ENCODE measurements at regions not wholly inside any gene's neighbourhood (a gene's known extent, or its start where the extent isn't known, plus 50 kb on each side); places are given as distances from the start of the nearest gene placed in this dataset.
"Not testable (repeated sequence)": the region's sequence is repeated elsewhere in the genome, so short reads cannot be mapped to it uniquely, and the experiment has no call there.

DNA sequence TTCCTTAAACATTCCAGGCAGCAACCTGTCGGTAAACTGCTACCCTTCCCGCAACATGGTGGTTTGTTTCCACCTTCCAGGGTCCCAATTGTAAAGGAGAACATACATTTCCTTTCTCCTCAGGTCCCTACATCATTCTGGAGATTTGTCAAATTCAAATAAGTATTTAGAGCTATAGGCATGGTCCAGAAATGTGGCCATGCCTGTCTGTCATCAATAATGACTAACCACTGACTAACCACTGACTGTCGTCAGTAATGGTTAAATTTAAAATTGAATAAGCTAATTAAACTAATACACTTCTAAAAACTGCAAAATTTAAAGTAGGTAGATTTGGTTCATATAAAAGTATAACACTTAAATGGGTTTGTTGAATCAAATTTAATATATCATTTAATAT is 984.0 kb upstream of the SLC39A10 start:
- no peaks in the 10 kb centered on the region for H3K27me3 ChIP-seq (ENCODE audit: insufficient read depth, low read depth, severe bottlenecking)
- no peak overlapping the region for H3K27ac ChIP-seq
- H3K4me3 ChIP-seq (ENCODE audit: low read depth, low read length): no peak overlapping the region
- H3K9me3 ChIP-seq (ENCODE audit: severe bottlenecking): no peaks in the 10 kb centered on the region
- DNase-seq: no peak
- H3K36me3 ChIP-seq: no peaks in the 10 kb centered on the region
- no peak for TF ChIP-seq CTCF (IDR thresholded peaks at IDR 0.05; ENCODE audit: low read depth, low read length)

- no peaks in the 10 kb centered on the region for H3K36me3 ChIP-seq
- DNase-seq: no peak
- H3K27ac ChIP-seq: no peak overlapping the region
- H3K4me3 ChIP-seq (ENCODE audit: low read depth, low read length): no peak overlapping the region
- H3K27me3 ChIP-seq (ENCODE audit: insufficient read depth, low read depth, severe bottlenecking): no peaks in the 10 kb centered on the region
- no peak for TF ChIP-seq CTCF (IDR thresholded peaks at IDR 0.05; ENCODE audit: low read depth, low read length)
- H3K9me3 ChIP-seq (ENCODE audit: severe bottlenecking): no peaks in the 10 kb centered on the region
These were observed 995.6 kb upstream of the SLC39A10 start for GRCh38 chr2:194661431-194661830.

GRCh38 chr2:194639057-194639456 is 1018.0 kb upstream of the SLC39A10 start:
- H3K9me3 ChIP-seq (ENCODE audit: severe bottlenecking); H3K27ac ChIP-seq; DNase-seq; H3K36me3 ChIP-seq; H3K4me3 ChIP-seq (ENCODE audit: low read depth, low read length); H3K27me3 ChIP-seq (ENCODE audit: insufficient read depth, low read depth, severe bottlenecking): not testable (repeated sequence)

DNA sequence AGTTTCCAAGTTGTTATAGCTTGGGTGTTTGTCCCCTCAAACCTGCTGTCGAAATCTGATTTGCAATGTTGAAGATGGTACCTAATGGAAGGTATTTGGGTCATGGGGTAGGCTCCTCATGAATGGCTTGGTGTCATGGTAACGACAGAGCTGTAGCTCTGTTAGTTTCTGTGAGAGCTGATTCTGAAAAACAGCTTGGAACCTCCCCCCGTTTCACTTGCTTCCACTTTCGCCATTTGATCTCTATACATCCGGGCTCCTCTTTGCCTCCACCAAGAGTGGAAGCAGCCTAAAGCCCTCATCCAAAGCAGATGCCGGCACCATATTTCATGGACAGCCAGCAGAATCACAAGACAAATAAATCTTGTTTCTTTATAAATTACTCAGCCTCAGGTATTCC is 1035.1 kb upstream of the SLC39A10 start:
- H3K36me3 ChIP-seq: no peaks in the 10 kb centered on the region
- TF ChIP-seq CTCF (IDR thresholded peaks at IDR 0.05; ENCODE audit: low read depth, low read length): no peak
- no peaks in the 10 kb centered on the region for H3K9me3 ChIP-seq (ENCODE audit: severe bottlenecking)
- no peak for DNase-seq
- no peak overlapping the region for H3K27ac ChIP-seq
- no peaks in the 10 kb centered on the region for H3K27me3 ChIP-seq (ENCODE audit: insufficient read depth, low read depth, severe bottlenecking)
- H3K4me3 ChIP-seq (ENCODE audit: low read depth, low read length): no peak overlapping the region

GRCh38 chr2:194619366-194619765 is 1037.7 kb upstream of the SLC39A10 start:
- H3K9me3 ChIP-seq (ENCODE audit: severe bottlenecking): no peaks in the 10 kb centered on the region
- no peak overlapping the region for H3K4me3 ChIP-seq (ENCODE audit: low read depth, low read length)
- no peak overlapping the region for H3K27ac ChIP-seq
- no peak for DNase-seq
- no peaks in the 10 kb centered on the region for H3K36me3 ChIP-seq
- no peak for TF ChIP-seq CTCF (IDR thresholded peaks at IDR 0.05; ENCODE audit: low read depth, low read length)
- no peaks in the 10 kb centered on the region for H3K27me3 ChIP-seq (ENCODE audit: insufficient read depth, low read depth, severe bottlenecking)

GRCh38 chr2:194618432-194618831 is 1038.6 kb upstream of the SLC39A10 start:
- Histone ChIP-seq H3K27me3 (ENCODE audit: insufficient read depth, low read depth, severe bottlenecking) (no peaks in the 10 kb centered on the region), H3K4me3 (ENCODE audit: low read depth, low read length) (no peak overlapping the region), H3K9me3 (ENCODE audit: severe bottlenecking) (no peaks in the 10 kb centered on the region), H3K36me3 (no peaks in the 10 kb centered on the region), H3K27ac (no peak overlapping the region)
- no peak for DNase-seq
- no peak for TF ChIP-seq CTCF (IDR thresholded peaks at IDR 0.05; ENCODE audit: low read depth, low read length)

All from WERI-Rb-1 (cell line).